NCI-H2227 treated with DMSO at 0.1 percent for 48 hours (cell line): ENCODE measurements at regions not wholly inside any gene's neighbourhood (a gene's known extent, or its start where the extent isn't known, plus 50 kb on each side); places are given as distances from the start of the nearest gene placed in this dataset.

Experiments
- DNase-seq: peaks from one replicate; lab custom pipeline; 2025; lab: John Stamatoyannopoulos, UW

- no peak for DNase-seq
Measured at GRCh38 chr15:29377161-29377560, 107.5 kb upstream of the NSMCE3 start.

DNA sequence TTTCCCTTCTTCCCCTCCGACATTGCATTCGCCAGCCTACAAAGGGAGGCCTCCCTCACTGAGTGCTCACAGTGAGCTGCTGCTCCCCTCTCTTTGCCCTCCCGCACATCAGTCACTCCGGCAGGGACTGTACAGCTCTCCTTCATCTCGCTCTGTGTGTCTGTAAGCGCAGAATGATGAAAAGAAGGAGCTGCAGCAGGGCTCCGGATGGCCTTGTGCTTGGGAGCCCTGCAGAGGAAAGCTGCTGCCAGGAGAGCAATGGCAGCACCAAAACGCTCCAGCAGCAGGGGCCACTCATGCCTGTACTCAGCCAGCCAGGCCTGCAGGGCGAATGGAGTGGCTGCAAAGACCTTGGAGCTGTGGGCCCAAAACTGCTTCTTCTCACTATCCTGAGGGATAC lies 107.0 kb upstream of the NSMCE3 start:
- no peak for DNase-seq

GRCh38 chr15:29369261-29369660 lies 99.6 kb upstream of the NSMCE3 start:
- no peak for DNase-seq

- DNase-seq: no peak
Measured at GRCh38 chr15:29364426-29365078, 94.9 kb upstream of the NSMCE3 start.

DNA sequence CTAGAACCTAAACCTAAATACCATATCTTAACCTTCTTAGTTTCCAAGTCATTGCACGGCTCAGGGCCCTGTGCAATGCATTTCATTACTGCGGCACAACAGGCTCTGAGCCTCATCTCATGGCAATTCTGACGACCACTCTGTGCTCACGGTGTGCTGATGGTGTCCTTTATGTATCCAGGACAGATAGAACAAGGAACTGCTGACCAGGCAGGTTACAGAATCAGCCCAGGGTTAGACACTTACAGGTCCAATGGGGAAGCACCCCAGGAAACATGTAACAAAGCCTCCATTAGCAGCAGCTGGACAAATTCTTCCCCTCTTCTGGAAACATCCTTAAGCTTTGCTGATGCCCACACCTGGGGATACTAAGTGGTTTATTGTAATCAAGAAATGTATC lies 91.9 kb upstream of the NSMCE3 start:
- DNase-seq: no peak

- no peak for DNase-seq
Measured at GRCh38 chr15:29360152-29360551, 90.5 kb upstream of the NSMCE3 start.

- no peak for DNase-seq
Measured at GRCh38 chr15:29356786-29357185, 87.2 kb upstream of the NSMCE3 start.

- no peak for DNase-seq
Measured at GRCh38 chr15:29355477-29355876, 85.9 kb upstream of the NSMCE3 start.

DNA sequence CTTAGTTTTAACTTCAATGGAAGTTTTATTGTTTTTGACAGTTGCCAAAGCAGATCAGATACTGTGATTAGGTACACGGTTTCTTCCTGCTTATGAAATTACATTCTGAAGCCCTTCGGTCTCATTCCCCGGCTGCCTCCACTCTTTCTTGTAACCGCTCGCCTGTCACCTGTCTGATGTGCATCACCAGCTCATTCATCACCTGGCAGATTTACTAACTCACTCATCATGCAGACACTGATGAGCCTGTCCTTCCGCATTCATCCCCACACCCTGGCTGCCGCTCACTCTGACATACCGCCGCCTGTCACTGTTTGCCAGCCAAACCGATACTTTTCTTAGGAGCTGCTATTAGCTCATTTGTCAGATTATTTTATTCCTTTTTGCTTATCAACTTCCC lies 82.8 kb upstream of the NSMCE3 start:
- DNase-seq: no peak

GRCh38 chr15:29349196-29349595 lies 79.6 kb upstream of the NSMCE3 start:
- no peak for DNase-seq

- DNase-seq: no peak
Measured at GRCh38 chr15:29348336-29348914, 78.8 kb upstream of the NSMCE3 start.

DNA sequence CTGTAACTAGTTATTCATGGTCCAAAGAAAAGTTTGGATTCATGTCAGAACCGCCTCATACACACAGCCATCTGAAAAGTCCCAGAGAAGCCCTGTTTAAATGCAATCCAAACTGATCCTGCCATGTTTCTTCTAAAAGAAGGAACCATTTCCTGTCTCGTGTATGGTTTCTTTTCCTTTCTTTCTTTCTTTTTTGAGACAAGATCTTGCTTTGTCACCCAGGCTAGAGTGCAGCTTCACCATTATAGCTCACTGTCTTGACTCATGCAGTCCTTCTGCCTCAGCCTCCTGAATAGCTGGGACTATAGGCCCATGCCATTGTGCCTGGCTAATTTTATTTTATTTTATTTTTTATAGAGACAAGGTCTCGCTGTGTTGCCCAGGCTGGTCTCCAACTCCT lies 77.4 kb upstream of the NSMCE3 start:
- DNase-seq: no peak

DNA sequence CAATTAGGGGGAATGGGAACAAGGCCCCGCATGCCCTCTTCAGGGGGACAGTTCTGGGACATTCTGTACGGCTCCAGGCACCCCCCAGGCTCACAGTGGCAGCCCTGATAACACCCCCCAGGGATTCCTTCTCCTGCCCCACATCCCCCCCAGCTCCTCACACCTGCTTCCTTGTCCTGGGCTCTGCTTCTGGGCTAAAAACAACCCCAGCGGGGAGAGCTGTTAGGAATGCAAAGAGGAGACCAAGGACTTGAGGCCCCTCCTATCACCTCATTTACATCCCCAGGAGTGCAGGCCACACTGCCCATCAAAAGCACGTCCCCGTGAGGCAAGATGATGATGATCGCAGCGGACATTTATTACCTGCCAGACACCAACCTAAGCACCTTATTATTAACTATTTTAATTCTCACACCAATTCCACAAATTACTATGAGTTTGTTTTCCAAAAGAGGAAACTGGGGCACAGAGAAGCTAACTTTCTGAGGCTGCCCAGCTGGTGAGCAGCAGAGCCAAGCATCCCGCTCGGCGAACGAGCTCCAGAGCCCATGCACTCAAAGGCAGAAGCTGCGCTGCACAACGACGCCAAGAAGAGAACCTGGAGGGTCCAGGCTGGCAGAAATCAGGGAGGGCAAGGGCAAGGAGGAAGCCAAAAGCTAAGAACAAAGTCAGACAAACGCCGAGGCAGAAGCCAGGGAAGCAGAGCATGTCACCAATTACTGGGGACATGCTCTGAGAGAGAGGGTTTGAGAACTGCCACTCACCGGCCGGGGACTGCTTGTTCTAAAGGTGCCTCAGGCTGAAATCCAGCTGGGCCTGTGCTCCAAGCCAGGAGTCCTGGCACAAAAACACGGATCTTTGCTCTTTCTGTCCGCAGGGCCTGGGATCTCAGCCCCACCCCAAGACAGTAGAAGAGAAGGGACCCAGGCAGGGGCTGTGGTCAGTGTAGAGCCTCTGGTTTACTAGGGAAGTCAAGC lies 76.2 kb upstream of the NSMCE3 start:
- no peak for DNase-seq

DNA sequence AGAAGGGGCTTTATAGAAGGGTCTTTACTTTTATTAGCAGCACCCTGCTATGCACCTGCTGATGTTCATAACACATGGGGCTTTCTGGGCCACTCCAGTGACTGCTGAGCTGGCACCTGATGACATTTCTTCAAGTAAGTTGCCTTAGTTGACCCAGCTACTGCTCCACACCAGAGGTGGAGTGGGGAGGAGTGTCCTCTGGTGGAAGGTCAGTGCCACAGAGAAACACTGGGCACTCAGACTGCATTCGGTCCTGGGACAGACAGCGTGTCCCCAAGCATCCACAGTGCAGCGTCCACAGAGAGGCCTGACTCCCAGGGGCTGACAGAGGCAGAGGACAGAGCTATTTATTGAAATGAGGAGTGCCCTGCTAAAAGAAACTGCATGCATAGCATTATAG lies 74.9 kb upstream of the NSMCE3 start:
- no peak for DNase-seq

- DNase-seq: no peak
Measured at GRCh38 chr15:29343229-29343628, 73.6 kb upstream of the NSMCE3 start.

DNA sequence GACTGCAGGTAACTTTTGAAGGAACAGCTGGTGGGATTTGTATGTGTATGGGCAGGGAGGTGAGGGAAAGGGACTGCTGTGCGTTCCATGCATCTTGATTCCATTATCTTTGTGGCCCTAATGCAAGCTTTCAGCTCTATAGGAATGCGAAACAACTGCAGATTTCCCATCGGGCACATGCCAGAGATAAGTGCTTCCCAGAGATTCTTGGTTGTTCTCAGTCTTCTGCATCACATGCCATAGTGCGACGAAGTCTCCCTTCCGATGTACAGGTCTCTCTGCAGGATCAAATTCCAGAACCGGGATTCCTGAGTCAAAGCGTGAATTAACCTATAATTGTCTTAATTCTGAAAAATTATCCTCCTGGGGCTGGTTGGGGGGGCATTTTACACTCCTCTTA lies 72.6 kb upstream of the NSMCE3 start:
- no peak for DNase-seq

GRCh38 chr15:29337156-29337959 lies 67.7 kb upstream of the NSMCE3 start:
- no peak for DNase-seq

- no peak for DNase-seq
Measured at GRCh38 chr15:29334544-29334943, 64.9 kb upstream of the NSMCE3 start.

DNA sequence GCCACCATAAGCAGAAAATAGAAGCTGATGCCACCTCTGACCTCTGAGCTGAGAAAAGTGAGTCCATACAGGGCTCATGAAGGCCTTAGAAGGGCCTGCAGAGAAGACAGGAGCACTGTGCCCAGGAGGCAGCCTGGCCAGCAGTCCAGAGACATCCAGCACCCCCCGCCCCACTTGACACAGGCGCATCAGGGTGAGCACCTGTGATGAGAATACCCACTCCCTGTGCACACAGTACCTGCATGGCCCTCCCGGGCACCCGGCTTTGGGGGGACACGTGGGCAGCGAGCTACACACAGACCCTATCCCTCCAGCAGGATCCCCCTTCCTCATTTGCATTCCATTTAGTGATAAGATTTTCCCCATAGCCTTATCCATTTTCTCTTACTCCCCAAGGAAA lies 63.6 kb upstream of the NSMCE3 start:
- DNase-seq: no peak

- no peak for DNase-seq
Measured at GRCh38 chr15:29331669-29332068, 62.0 kb upstream of the NSMCE3 start.

DNA sequence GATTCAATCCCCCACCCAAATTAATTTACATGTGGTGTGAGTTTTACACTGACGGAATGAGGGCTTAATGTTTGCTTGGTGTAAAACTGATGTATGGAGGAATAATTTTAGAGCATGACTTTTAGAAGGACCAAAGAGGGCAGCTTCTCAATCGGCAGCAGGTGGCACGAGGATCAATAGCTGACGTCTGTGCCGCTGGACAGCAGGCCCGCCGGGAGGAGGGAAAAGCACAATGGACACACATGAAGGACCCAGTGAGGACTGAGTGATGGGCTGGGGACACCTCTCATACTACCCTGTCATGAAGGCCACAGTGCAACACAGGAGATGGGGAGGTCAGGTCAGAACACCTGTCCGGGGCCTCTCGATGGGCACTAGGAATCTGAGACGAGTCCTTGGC lies 61.4 kb upstream of the NSMCE3 start:
- DNase-seq: no peak

DNA sequence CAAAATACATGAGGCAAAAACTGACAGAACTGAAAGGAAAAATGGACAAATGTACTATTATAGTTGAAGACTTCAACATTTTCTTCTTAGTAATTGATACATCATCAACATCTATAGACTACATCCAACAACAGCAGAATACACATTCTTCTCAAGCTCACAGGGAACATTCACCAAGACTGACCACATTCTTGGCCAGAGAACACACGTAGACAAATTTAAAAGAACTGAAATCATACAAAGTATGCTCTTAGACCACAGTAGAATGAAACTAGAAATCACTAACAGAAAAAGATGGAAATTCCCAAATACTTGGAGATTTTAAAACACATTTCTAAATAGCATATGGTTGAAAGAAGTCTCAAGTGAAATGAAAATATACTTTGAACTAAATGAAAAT lies 55.1 kb upstream of the NSMCE3 start:
- no peak for DNase-seq
